ENCODE measurements at regions not wholly inside any gene's neighbourhood (a gene's known extent, or its start where the extent isn't known, plus 50 kb on each side); places are given as distances from the start of the nearest gene placed in this dataset.
"Not testable (repeated sequence)": the region's sequence is repeated elsewhere in the genome, so short reads cannot be mapped to it uniquely, and the experiment has no call there.

GRCh38 chr3:62926494-62926893 is 51.3 kb upstream of the CADPS start:
- no peak for DNase-seq (ENCODE audit: low spot score)
- intact Hi-C loops (cut with DNase I), result no loop called here

- intact Hi-C loops (cut with DNase I), result no loop called here
Measured at GRCh38 chr3:62928256-62928655, 53.0 kb upstream of the CADPS start.

GRCh38 chr3:62929771-62930170 is 54.6 kb upstream of the CADPS start:
- intact Hi-C loops (cut with DNase I), result no loop called here

More at GRCh38 chr3:62928256-62928655, 53.0 kb upstream of the CADPS start:
- DNase-seq (ENCODE audit: low spot score), result no peak

GRCh38 chr3:62935793-62936192 is 60.6 kb upstream of the CADPS start:
- intact Hi-C loops (cut with DNase I), result no loop called here
- no peak for DNase-seq (ENCODE audit: low spot score)

More at GRCh38 chr3:62929771-62930170, 54.6 kb upstream of the CADPS start:
- no peak for DNase-seq (ENCODE audit: low spot score)

- intact Hi-C loops (cut with DNase I), result no loop called here
- DNase-seq (ENCODE audit: low spot score), result no peak
Measured at GRCh38 chr3:62936626-62937254, 61.5 kb upstream of the CADPS start.

- DNase-seq (ENCODE audit: low spot score), result no peak
- intact Hi-C loops (cut with DNase I), result no loop called here
Measured at GRCh38 chr3:62938583-62938982, 63.4 kb upstream of the CADPS start.

GRCh38 chr3:62939707-62940106 is 64.5 kb upstream of the CADPS start:
- no peak for DNase-seq (ENCODE audit: low spot score)
- intact Hi-C loops (cut with DNase I), result no loop called here

GRCh38 chr3:62940771-62941563 is 65.8 kb upstream of the CADPS start:
- no peak for DNase-seq (ENCODE audit: low spot score)
- intact Hi-C loops (cut with DNase I), result no loop called here

GRCh38 chr3:62942227-62942626 is 67.0 kb upstream of the CADPS start:
- intact Hi-C loops (cut with DNase I), result no loop called here
- no peak for DNase-seq (ENCODE audit: low spot score)

GRCh38 chr3:62942764-62943163 is 67.5 kb upstream of the CADPS start:
- intact Hi-C loops (cut with DNase I), result no loop called here
- no peak for DNase-seq (ENCODE audit: low spot score)

GRCh38 chr3:62948921-62949320 is 73.7 kb upstream of the CADPS start:
- intact Hi-C loops (cut with DNase I), result no loop called here
- DNase-seq (ENCODE audit: low spot score), result no peak

GRCh38 chr3:62950210-62950609 is 75.0 kb upstream of the CADPS start:
- intact Hi-C loops (cut with DNase I), result no loop called here
- DNase-seq (ENCODE audit: low spot score), result no peak

GRCh38 chr3:62951037-62951613 is 75.9 kb upstream of the CADPS start:
- intact Hi-C loops (cut with DNase I), result no loop called here
- no peak for DNase-seq (ENCODE audit: low spot score)

- DNase-seq (ENCODE audit: low spot score); intact Hi-C loops (cut with DNase I): not testable (repeated sequence)
Measured at GRCh38 chr3:62951880-62952279, 76.7 kb upstream of the CADPS start.

- DNase-seq (ENCODE audit: low spot score), result no peak
- intact Hi-C loops (cut with DNase I), result no loop called here
Measured at GRCh38 chr3:62954580-62954979, 79.4 kb upstream of the CADPS start.

- intact Hi-C loops (cut with DNase I), result no loop called here
- no peak for DNase-seq (ENCODE audit: low spot score)
Measured at GRCh38 chr3:62955126-62955525, 79.9 kb upstream of the CADPS start.

GRCh38 chr3:62956411-62956810 is 81.2 kb upstream of the CADPS start:
- no peak for DNase-seq (ENCODE audit: low spot score)
- intact Hi-C loops (cut with DNase I), result no loop called here

GRCh38 chr3:62961874-62962556 is 86.8 kb upstream of the CADPS start:
- intact Hi-C loops (cut with DNase I), result no loop called here
- DNase-seq (ENCODE audit: low spot score), result no peak

- no peak for DNase-seq (ENCODE audit: low spot score)
- intact Hi-C loops (cut with DNase I), result no loop called here
Measured at GRCh38 chr3:62962714-62963113, 87.5 kb upstream of the CADPS start.

- intact Hi-C loops (cut with DNase I), result no loop called here
- no peak for DNase-seq (ENCODE audit: low spot score)
Measured at GRCh38 chr3:62965311-62965710, 90.1 kb upstream of the CADPS start.

Measured in cardiac septum (tissue), 1 donor.